H9 (cell line): ENCODE measurements at regions not wholly inside any gene's neighbourhood (a gene's known extent, or its start where the extent isn't known, plus 50 kb on each side); places are given as distances from the start of the nearest gene placed in this dataset.

Source experiments
- DNase-seq: peaks from one replicate; pipeline ENCODE4 v3.0.0-alpha.2; 2017
- H2AFZ ChIP-seq: one replicate; pipeline ENCODE4 v1.6.1; 2013; ENCODE audit warnings: mild to moderate bottlenecking, low read length, control low read depth, moderate library complexity
- H2AK5ac ChIP-seq: 2 replicates; pipeline ENCODE4 v1.6.1; 2013; ENCODE audit warnings: low read length, control low read depth, mixed read lengths; ENCODE audit not compliant: insufficient read length
- H2BK120ac ChIP-seq: one replicate; pipeline ENCODE4 v1.6.1; 2013; ENCODE audit warnings: low read depth, mild to moderate bottlenecking, low read length, control low read depth, inconsistent platforms; ENCODE audit not compliant: poor library complexity, severe bottlenecking
- H2BK12ac ChIP-seq: 2 replicates; pipeline ENCODE4 v1.6.1; 2013; ENCODE audit warnings: low read length, control low read depth, mixed read lengths, low read depth; ENCODE audit not compliant: insufficient read length
- H2BK15ac ChIP-seq: 2 replicates; pipeline ENCODE4 v1.6.1; 2013; ENCODE audit warnings: low read depth, low read length, control low read depth
- H2BK20ac ChIP-seq: one replicate; pipeline ENCODE4 v1.6.1; 2013; ENCODE audit warnings: low read depth, mild to moderate bottlenecking, low read length, control low read depth, inconsistent platforms; ENCODE audit not compliant: poor library complexity, severe bottlenecking
- H2BK5ac ChIP-seq: 2 replicates; pipeline ENCODE4 v1.6.1; 2013; ENCODE audit warnings: low read length, control low read depth, mixed read lengths; ENCODE audit not compliant: insufficient read length
- H3K14ac ChIP-seq: 2 replicates; pipeline ENCODE4 v1.6.1; 2013; ENCODE audit warnings: low read length, control low read depth; ENCODE audit not compliant: insufficient read depth
- H3K18ac ChIP-seq: 2 replicates; pipeline ENCODE4 v1.6.1; 2013; ENCODE audit warnings: low read depth, mild to moderate bottlenecking, mixed read lengths, low read length, control low read depth; ENCODE audit not compliant: insufficient read length
- H3K23ac ChIP-seq: 2 replicates; pipeline ENCODE4 v1.6.1; 2013; ENCODE audit warnings: low read length, control low read depth, mixed read lengths, low read depth; ENCODE audit not compliant: insufficient read length
- H3K23me2 ChIP-seq: 2 replicates; pipeline ENCODE4 v1.6.1; 2013; ENCODE audit warnings: low read depth, mild to moderate bottlenecking, mixed read lengths, low read length, control low read depth; ENCODE audit not compliant: insufficient read length, poor library complexity, severe bottlenecking
- H3K27ac ChIP-seq: 2 replicates; pipeline ENCODE4 v1.5.1; 2013; ENCODE audit warnings: low read length, control low read depth, mixed read lengths, low read depth; ENCODE audit not compliant: insufficient read length
- H3K27me3 ChIP-seq: 2 replicates; pipeline ENCODE4 v1.6.1; 2013; ENCODE audit warnings: low read length, control low read depth, inconsistent platforms; ENCODE audit not compliant: insufficient read depth
- H3K4ac ChIP-seq: 2 replicates; pipeline ENCODE4 v1.6.1; 2013; ENCODE audit warnings: low read depth, mild to moderate bottlenecking, control low read depth, inconsistent platforms, low read length, moderate library complexity
- H3K4me1 ChIP-seq: 2 replicates; pipeline ENCODE4 v1.6.1; 2013; ENCODE audit warnings: low read length, control low read depth, inconsistent platforms; ENCODE audit not compliant: insufficient read depth
- H3K4me2 ChIP-seq: 2 replicates; pipeline ENCODE4 v1.6.1; 2013; ENCODE audit warnings: low read length, control low read depth, mixed read lengths; ENCODE audit not compliant: insufficient read length, insufficient read depth
- H3K56ac ChIP-seq: 2 replicates; pipeline ENCODE4 v1.6.1; 2013; ENCODE audit warnings: low read depth, mild to moderate bottlenecking, mixed read lengths, low read length, control low read depth; ENCODE audit not compliant: insufficient read length
- H3K79me1 ChIP-seq: 2 replicates; pipeline ENCODE4 v1.6.1; 2013; ENCODE audit warnings: low read depth, mild to moderate bottlenecking, moderate library complexity, low read length, control low read depth, inconsistent platforms; ENCODE audit not compliant: insufficient read depth, poor library complexity, severe bottlenecking
- H3K79me2 ChIP-seq: 2 replicates; pipeline ENCODE4 v1.6.1; 2013; ENCODE audit warnings: low read length, control low read depth, inconsistent platforms; ENCODE audit not compliant: insufficient read depth
- H3K9ac ChIP-seq: 2 replicates; pipeline ENCODE4 v1.6.1; 2013; ENCODE audit warnings: low read length, control low read depth, mixed read lengths; ENCODE audit not compliant: insufficient read length; ENCODE audit errors: extremely low read depth
- H3K9me3 ChIP-seq: one replicate; pipeline ENCODE4 v1.6.1; 2013; ENCODE audit warnings: low read depth, low read length, inconsistent platforms; ENCODE audit not compliant: control insufficient read depth
- H3T11ph ChIP-seq: one replicate; pipeline ENCODE4 v1.6.1; 2013; ENCODE audit warnings: mild to moderate bottlenecking, low read length, control low read depth, inconsistent platforms
- H4K20me1 ChIP-seq: one replicate; pipeline ENCODE4 v1.6.1; 2013; ENCODE audit not compliant: control insufficient read depth, insufficient read length, insufficient read depth
- H4K5ac ChIP-seq: 2 replicates; pipeline ENCODE4 v1.6.1; 2013; ENCODE audit warnings: low read depth, mild to moderate bottlenecking, mixed read lengths, low read length, control low read depth; ENCODE audit not compliant: insufficient read length
- H4K8ac ChIP-seq: replicated peaks from 2 replicates; pipeline ENCODE4 v1.6.1; 2013; ENCODE audit warnings: low read length, control low read depth, mixed read lengths, low read depth; ENCODE audit not compliant: insufficient read length
- H4K91ac ChIP-seq: 2 replicates; pipeline ENCODE4 v1.6.1; 2013; ENCODE audit warnings: low read depth, mild to moderate bottlenecking, moderate library complexity, mixed read lengths, low read length, control low read depth; ENCODE audit not compliant: insufficient read length
- H3K27ac Mint-ChIP-seq, 3 experiments: 2 replicates in 2 of 3; 3 replicates in 1 of 3; pipeline ENCODE4 v1.8.0; 2020 to 2021; ENCODE audit warnings: mixed read lengths in 3 of 3, mild to moderate bottlenecking in 1 of 3, moderate library complexity in 1 of 3
- H3K27me3 Mint-ChIP-seq: 2 replicates; pipeline ENCODE4 v1.8.0; 2021; ENCODE audit warnings: low read depth, mild to moderate bottlenecking, moderate library complexity, mixed read lengths
- H3K36me3 Mint-ChIP-seq, 3 experiments: 2 replicates in 2 of 3; 3 replicates in 1 of 3; pipeline ENCODE4 v1.8.0; 2020 to 2021; ENCODE audit warnings: low read depth in 3 of 3, mixed read lengths in 3 of 3; ENCODE audit not compliant: insufficient read depth in 1 of 3
- H3K4me1 Mint-ChIP-seq, 2 experiments: 2 replicates each; pipeline ENCODE4 v1.8.0; 2020; ENCODE audit warnings: mixed read lengths in 2 of 2
- H3K4me3 Mint-ChIP-seq, 2 experiments: 2 replicates in 1 of 2; 3 replicates in 1 of 2; pipeline ENCODE4 v1.8.0; 2020 to 2021; ENCODE audit warnings: mild to moderate bottlenecking in 2 of 2, mixed read lengths in 2 of 2, moderate library complexity in 1 of 2
- H3K9me3 Mint-ChIP-seq, 2 experiments: 2 replicates in 1 of 2; 3 replicates in 1 of 2; pipeline ENCODE4 v1.8.0; 2020; ENCODE audit warnings: mild to moderate bottlenecking in 2 of 2, mixed read lengths in 2 of 2, moderate library complexity in 1 of 2
- CTCF ChIP-seq: fragments of 200-600 bp; sonication (generic); conservative IDR thresholded peaks from 3 replicates; pipeline ENCODE4 v1.8.0; 2021; ENCODE audit warnings: antibody characterized with exemption, mild to moderate bottlenecking
- WGBS: extraction: QIAGEN DNeasy Blood & Tissue Kit; methylation state at CpG from one replicate; pipeline ENCODE4 v1.1.7; 2013; ENCODE audit warnings: missing lambda C conversion rate, low lambda C conversion rate, mixed read lengths; ENCODE audit not compliant: insufficient read length; ENCODE audit errors: extremely low coverage; 5-methylcytosine and 5-hydroxymethylcytosine counted together

GRCh38 chr13:48167866-48168265 lies 65.1 kb upstream of the ITM2B start:
- Mint-ChIP-seq H3K36me3 (no peaks in the 10 kb centered on the region), H3K9me3 (no peaks in the 10 kb centered on the region), H3K27me3 (no peaks in the 10 kb centered on the region), H3K4me3 (no peak overlapping the region), H3K4me1 (peaks cover 8% of the 10 kb centered on the region in 2 experiments), H3K27ac (no peak overlapping the region; a peak in 1 of 7 replicates)
- H2AFZ ChIP-seq, result no peak overlapping the region
- H3K9ac ChIP-seq, result no peak overlapping the region
- no peaks in the 10 kb centered on the region for H3K9me3 ChIP-seq
- no peaks in the 10 kb centered on the region; the same call in 1 of the 2 replicates for H3K4me1 ChIP-seq
- no peak overlapping the region for H4K8ac ChIP-seq
- H3K14ac ChIP-seq, result no peak overlapping the region
- no peak overlapping the region for H4K91ac ChIP-seq
- no peak overlapping the region for H2AK5ac ChIP-seq
- no peaks in the 10 kb centered on the region for H3K23me2 ChIP-seq
- H2BK15ac ChIP-seq, result no peak overlapping the region
- H3K27ac ChIP-seq, result no peak overlapping the region
- H2BK12ac ChIP-seq, result no peak overlapping the region
- H3K18ac ChIP-seq, result no peak overlapping the region
- WGBS, result no CpG with 5 or more reads among the region's 5 CpGs
- H3K56ac ChIP-seq, result no peak overlapping the region
- H3K4ac ChIP-seq, result no peak overlapping the region
- H3K23ac ChIP-seq, result no peak overlapping the region
- H2BK20ac ChIP-seq, result no peak overlapping the region
- no peaks in the 10 kb centered on the region for H3K79me1 ChIP-seq
- H2BK120ac ChIP-seq, result no peak overlapping the region
- H2BK5ac ChIP-seq, result no peak overlapping the region
- H4K20me1 ChIP-seq, result no peaks in the 10 kb centered on the region
- no peaks in the 10 kb centered on the region for H3K27me3 ChIP-seq
- H3K4me2 ChIP-seq, result no peak overlapping the region
- no peak for DNase-seq
- no peak overlapping the region for H4K5ac ChIP-seq
- no peaks in the 10 kb centered on the region for H3K79me2 ChIP-seq
- TF ChIP-seq CTCF, result no peak
- no peak overlapping the region for H3T11ph ChIP-seq
